ENCODE measurements at regions not wholly inside any gene's neighbourhood (a gene's known extent, or its start where the extent isn't known, plus 50 kb on each side); places are given as distances from the start of the nearest gene placed in this dataset.

DNA sequence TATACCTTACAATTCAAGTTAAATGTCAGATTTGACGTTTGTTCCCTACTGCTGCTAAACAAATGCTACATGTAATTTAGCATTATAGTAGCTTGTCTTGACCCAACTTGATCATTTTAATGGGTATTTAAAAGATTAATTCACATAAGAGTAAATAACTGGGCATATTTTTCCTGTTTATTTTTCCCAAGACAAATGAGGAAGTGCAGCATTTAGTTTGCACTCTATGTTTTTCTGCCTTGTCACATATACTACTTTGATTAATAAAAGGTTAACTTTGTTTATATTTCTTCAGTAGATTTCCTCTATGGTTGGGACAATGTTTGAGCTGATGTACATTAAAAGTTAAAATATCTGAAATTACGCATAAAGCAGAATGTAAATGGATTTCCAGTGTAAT is 641.8 kb downstream of the PRR16 start:
- TF ChIP-seq, protein P1, sequence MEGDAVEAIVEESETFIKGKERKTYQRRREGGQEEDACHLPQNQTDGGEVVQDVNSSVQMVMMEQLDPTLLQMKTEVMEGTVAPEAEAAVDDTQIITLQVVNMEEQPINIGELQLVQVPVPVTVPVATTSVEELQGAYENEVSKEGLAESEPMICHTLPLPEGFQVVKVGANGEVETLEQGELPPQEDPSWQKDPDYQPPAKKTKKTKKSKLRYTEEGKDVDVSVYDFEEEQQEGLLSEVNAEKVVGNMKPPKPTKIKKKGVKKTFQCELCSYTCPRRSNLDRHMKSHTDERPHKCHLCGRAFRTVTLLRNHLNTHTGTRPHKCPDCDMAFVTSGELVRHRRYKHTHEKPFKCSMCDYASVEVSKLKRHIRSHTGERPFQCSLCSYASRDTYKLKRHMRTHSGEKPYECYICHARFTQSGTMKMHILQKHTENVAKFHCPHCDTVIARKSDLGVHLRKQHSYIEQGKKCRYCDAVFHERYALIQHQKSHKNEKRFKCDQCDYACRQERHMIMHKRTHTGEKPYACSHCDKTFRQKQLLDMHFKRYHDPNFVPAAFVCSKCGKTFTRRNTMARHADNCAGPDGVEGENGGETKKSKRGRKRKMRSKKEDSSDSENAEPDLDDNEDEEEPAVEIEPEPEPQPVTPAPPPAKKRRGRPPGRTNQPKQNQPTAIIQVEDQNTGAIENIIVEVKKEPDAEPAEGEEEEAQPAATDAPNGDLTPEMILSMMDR (IDR thresholded peaks at IDR 0.05; ENCODE audit: low read depth, low read length, poor library complexity, severe bottlenecking), result no peak
- TF ChIP-seq EZH2phosphoT487 (IDR thresholded peaks at IDR 0.05; ENCODE audit: borderline replicate concordance, low read length), result no peak
